ENCODE measurements at regions not wholly inside any gene's neighbourhood (a gene's known extent, or its start where the extent isn't known, plus 50 kb on each side); places are given as distances from the start of the nearest gene placed in this dataset.

- Histone ChIP-seq H3K4me3 (no peak overlapping the region), H3K36me3 (no peaks in the 10 kb centered on the region), H3K27ac (no peak overlapping the region), H3K9me3 (no peaks in the 10 kb centered on the region), H3K27me3 (no peaks in the 10 kb centered on the region), H3K4me1 (peaks cover 0 to 23% (median 10%) of the 10 kb centered on the region in 4 donors)
- intact Hi-C loops (cut with DNase I; ENCODE audit: low total_unique reads), result no loop called here
- WGBS, 5 donors, result 62 to 73% (median 66%) methylated on average over 5 of the region's 5 CpGs
- no peak for DNase-seq
- TF ChIP-seq POLR2A (IDR thresholded peaks at IDR 0.05), result no peak
- no peak for TF ChIP-seq EP300 (IDR thresholded peaks at IDR 0.05)
- no peak for TF ChIP-seq CTCF (IDR thresholded peaks at IDR 0.05)
- no peak for TF ChIP-seq POLR2AphosphoS5 (IDR thresholded peaks at IDR 0.05)
These were observed 111.1 kb upstream of the DPP6 start for GRCh38 chr7:153941061-153941460.

- no peak overlapping the region for H3K4me3 ChIP-seq
- TF ChIP-seq CTCF (IDR thresholded peaks at IDR 0.05), result no peak
- no peak for TF ChIP-seq POLR2A (IDR thresholded peaks at IDR 0.05)
- TF ChIP-seq EP300 (IDR thresholded peaks at IDR 0.05), result no peak
- no peak for TF ChIP-seq POLR2AphosphoS5 (IDR thresholded peaks at IDR 0.05)
- no peaks in the 10 kb centered on the region for H3K9me3 ChIP-seq
- peaks cover 0 to 23% (median 10%) of the 10 kb centered on the region in 4 donors for H3K4me1 ChIP-seq
- no peak for DNase-seq
- no peaks in the 10 kb centered on the region for H3K36me3 ChIP-seq
- no peaks in the 10 kb centered on the region for H3K27me3 ChIP-seq
- no peak overlapping the region for H3K27ac ChIP-seq
- intact Hi-C loops (cut with DNase I; ENCODE audit: low total_unique reads), result no loop called here
- 55 to 74% (median 64%) methylated on average over 7 of the region's 7 CpGs for WGBS, 5 donors
These were observed 110.2 kb upstream of the DPP6 start for GRCh38 chr7:153942036-153942435.

GRCh38 chr7:153943457-153943856, 108.7 kb upstream of the DPP6 start:
- no peak overlapping the region for H3K27ac ChIP-seq
- TF ChIP-seq EP300 (IDR thresholded peaks at IDR 0.05) (no peak), POLR2AphosphoS5 (IDR thresholded peaks at IDR 0.05) (no peak), POLR2A (IDR thresholded peaks at IDR 0.05) (no peak), CTCF (IDR thresholded peaks at IDR 0.05) (no peak)
- WGBS, 5 donors, result 5 to 16% (median 11%) methylated on average over 4 of the region's 4 CpGs
- no peaks in the 10 kb centered on the region for H3K27me3 ChIP-seq
- H3K36me3 ChIP-seq, result no peaks in the 10 kb centered on the region
- no peaks in the 10 kb centered on the region for H3K9me3 ChIP-seq
- peak in 1 of 2 donors; percentile 42 for DNase-seq
- intact Hi-C loops (cut with DNase I; ENCODE audit: low total_unique reads), result no loop called here
- no peak overlapping the region for H3K4me3 ChIP-seq
- peaks cover 0 to 23% (median 10%) of the 10 kb centered on the region in 4 donors for H3K4me1 ChIP-seq

GRCh38 chr7:153943861-153944260, 108.3 kb upstream of the DPP6 start:
- no peak overlapping the region for H3K4me3 ChIP-seq
- H3K27ac ChIP-seq, result no peak overlapping the region
- 49 to 71% (median 60%) methylated on average over 12 of the region's 12 CpGs for WGBS, 5 donors
- no peak for TF ChIP-seq POLR2AphosphoS5 (IDR thresholded peaks at IDR 0.05)
- no peak for TF ChIP-seq CTCF (IDR thresholded peaks at IDR 0.05)
- no peak for TF ChIP-seq EP300 (IDR thresholded peaks at IDR 0.05)
- TF ChIP-seq POLR2A (IDR thresholded peaks at IDR 0.05), result no peak
- H3K4me1 ChIP-seq, result peaks cover 0 to 20% (median 10%) of the 10 kb centered on the region in 4 donors
- DNase-seq, result peak in 1 of 2 donors; percentile 46
- H3K9me3 ChIP-seq, result no peaks in the 10 kb centered on the region
- intact Hi-C loops (cut with DNase I; ENCODE audit: low total_unique reads), result no loop called here
- no peaks in the 10 kb centered on the region for H3K27me3 ChIP-seq
- H3K36me3 ChIP-seq, result no peaks in the 10 kb centered on the region
